ENCODE measurements at regions not wholly inside any gene's neighbourhood (a gene's known extent, or its start where the extent isn't known, plus 50 kb on each side); places are given as distances from the start of the nearest gene placed in this dataset.

- no peak for DNase-seq (ENCODE audit: low read depth in 2 of 2)
Measured at GRCh38 chr6:54640911-54641310, 205.7 kb upstream of the FAM83B start.

- DNase-seq (ENCODE audit: low read depth in 2 of 2), result peak; percentile 35 to 48
Measured at GRCh38 chr6:54646069-54646950, 200.3 kb upstream of the FAM83B start.

DNA sequence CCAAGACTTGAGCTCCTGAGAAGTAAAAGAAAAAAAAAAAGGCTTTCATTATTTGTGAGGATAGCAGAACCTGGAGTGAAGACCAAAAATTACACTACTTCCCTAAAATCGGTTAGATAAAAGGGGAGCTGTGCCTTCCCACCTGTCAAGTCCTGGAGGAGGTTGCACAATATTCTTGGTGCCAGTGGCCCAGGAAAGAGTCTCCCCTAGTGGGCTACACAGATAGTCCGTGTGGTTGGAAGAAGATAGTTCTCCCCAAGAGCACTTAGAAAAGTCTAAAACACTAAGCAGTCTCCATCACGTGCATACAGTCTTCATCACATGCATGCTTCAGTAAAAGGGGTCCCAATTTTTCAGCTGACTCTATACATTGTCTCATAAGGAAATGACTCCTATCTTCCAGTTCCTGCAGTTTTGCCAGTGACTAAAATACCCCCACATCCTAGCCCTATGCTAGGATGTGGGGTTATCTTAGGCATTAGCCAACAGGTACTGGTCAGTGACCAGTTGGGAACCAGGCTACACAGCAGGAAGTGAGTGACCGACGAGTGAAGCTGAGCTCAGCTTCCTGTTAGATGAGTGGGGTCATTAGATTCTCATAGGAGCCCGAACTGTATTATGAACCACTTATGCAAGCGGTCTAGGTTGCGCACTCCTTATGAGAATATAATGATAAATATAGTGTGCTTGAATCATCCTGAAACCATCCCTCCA lies 199.5 kb upstream of the FAM83B start:
- no peak for DNase-seq (ENCODE audit: low read depth in 2 of 2)

GRCh38 chr6:54654381-54654780 lies 192.2 kb upstream of the FAM83B start:
- DNase-seq (ENCODE audit: low read depth in 2 of 2), result no peak

DNA sequence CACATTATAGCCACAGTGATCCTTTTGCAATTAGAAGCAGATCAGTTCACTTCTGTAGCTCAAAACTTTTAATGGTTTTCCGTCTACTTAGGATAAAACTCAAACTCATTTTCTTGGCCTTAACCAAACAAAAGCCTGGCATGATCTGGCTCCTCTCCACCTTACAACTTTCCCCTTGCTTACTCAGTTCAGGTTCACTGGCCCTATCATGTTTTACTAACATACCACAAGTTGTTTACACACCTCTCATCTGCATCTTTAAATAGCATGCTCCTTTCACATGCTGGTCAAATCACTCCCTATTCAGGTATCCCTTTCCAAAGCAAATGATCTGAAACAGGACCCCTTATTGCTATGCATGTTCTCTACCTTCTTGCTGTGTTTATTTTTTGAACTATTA lies 191.4 kb upstream of the FAM83B start:
- DNase-seq (ENCODE audit: low read depth in 2 of 2), result no peak

GRCh38 chr6:54665278-54665677 lies 181.3 kb upstream of the FAM83B start:
- no peak for DNase-seq (ENCODE audit: low read depth in 2 of 2)

- no peak for DNase-seq (ENCODE audit: low read depth in 2 of 2)
Measured at GRCh38 chr6:54680531-54680930, 166.0 kb upstream of the FAM83B start.

DNA sequence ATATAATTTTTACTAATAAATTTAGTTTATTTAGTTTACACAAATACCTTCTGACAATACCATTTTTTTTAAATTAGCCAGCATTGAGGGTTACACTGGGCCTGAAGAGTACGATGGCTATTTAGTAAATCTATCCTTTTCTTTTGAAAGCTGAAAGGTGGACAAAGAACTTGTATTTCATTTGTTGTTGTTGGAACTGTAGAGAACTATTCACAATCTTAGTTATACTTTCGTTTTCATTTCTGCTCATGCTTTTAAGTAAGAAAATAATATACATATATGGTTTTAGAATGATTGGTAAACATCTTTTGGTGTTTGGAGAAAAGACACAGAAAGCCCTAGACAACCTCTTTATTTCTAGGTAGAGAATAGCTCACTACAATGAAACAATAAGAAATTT lies 165.3 kb upstream of the FAM83B start:
- no peak for DNase-seq (ENCODE audit: low read depth in 2 of 2)

DNA sequence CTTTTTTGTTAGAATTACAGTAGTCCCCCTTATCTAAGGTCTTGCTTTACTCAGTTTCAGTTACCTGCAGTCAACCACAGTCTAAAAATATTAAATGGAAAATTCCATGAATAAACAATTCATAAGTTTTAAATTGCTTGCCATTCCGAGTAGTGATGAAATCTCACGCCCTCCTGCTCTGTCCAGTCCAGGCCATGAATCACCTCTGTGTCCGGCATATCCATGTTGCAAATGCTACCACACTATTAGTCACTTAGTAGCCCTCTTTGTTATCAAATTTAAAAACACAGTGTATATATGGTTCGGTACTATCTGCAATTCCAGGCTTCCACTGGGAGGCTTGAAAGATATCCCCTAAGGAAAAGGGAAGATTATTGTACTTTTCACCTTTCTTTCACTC lies 164.6 kb upstream of the FAM83B start:
- no peak for DNase-seq (ENCODE audit: low read depth in 2 of 2)

DNA sequence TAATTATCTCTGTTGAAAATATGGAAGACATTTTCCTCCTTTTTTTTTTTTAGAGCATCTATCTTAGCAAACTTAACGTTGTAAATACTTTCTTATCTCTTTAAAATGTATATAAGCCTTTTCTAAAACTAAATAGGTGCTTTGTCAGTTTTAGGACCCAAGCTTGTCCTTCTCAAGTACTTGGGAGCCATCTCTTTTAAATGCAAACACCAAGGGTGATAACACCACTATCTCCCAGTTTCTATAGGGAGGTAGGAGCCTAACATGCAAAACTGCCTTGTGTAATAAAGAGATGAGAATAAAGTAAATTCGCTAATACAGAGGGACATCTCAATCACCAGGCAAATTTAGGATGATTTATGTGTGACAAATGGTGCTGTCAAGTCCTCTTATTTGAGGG lies 157.0 kb upstream of the FAM83B start:
- DNase-seq (ENCODE audit: low read depth in 2 of 2), result no peak

- no peak for DNase-seq (ENCODE audit: low read depth in 2 of 2)
Measured at GRCh38 chr6:54690596-54690995, 156.0 kb upstream of the FAM83B start.

DNA sequence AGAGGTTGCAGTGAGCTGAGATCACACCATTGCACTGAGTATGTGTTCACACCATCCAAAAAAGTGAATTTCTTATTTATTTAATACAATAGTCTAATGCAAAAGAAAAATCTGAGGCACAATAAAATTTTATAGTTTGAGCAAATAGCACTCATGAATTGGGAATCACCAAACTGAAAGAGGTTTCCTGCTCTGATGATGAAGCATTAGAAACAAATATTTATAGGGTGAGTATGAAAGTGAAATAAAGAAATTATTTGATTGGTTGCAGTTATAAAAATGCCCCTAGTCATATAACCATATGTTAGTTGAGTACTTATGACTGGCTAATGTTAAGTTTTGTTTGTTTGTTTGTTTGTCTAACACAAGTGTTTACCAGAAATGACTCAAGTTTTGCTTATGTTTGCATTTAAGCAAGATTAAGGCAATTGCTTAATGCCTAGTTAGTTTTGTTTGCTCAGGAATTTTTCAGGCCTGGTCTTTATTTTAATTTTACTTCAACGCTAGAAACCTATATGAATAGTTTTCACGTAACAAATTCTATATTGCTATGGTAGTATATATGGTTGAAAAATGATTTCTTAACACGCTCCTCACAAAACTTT lies 151.5 kb upstream of the FAM83B start:
- no peak for DNase-seq (ENCODE audit: low read depth in 2 of 2)

DNA sequence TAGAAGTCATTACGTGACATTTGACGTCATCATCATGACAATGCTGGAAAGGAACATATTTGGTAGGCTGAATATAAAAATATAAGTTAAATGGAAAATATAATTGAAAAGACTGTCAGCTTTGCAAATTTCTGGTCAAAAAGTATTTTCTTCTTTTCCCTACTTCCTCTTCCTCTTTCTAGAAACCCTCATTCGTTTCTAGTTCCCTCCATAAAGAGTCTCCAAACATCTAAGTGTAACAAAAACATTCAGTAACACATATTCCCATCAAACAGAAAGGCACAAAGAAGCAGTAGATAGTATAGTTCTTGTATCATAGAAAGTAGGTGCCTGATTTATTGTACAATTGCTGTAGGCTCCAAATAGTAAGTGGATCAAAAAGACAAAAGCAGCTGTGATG lies 150.8 kb upstream of the FAM83B start:
- no peak for DNase-seq (ENCODE audit: low read depth in 2 of 2)

DNA sequence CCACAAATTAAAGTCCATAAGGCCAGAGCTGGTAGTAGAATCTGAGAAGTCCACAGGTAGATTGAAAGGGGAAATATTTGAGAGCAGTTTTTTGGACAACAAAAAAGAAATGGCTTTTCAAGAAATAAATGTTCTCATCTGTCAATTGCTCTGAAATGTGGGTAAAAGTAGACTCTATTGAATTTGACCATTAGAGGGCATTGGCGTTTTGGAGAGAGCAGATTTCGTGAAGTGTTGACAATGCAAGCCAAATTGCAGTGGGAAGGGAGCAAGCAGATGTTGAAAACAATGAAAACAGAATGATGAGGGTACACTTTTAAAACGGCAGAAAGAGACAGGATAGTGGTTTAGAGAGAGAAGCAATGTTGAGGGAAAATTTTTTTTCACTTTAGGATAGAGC lies 149.1 kb upstream of the FAM83B start:
- DNase-seq (ENCODE audit: low read depth in 2 of 2), result peak in 1 of 2 experiments; percentile 26

- DNase-seq (ENCODE audit: low read depth in 2 of 2), result no peak
Measured at GRCh38 chr6:54698974-54699373, 147.6 kb upstream of the FAM83B start.

- no peak for DNase-seq (ENCODE audit: low read depth in 2 of 2)
Measured at GRCh38 chr6:54700158-54700557, 146.4 kb upstream of the FAM83B start.

- no peak for DNase-seq (ENCODE audit: low read depth in 2 of 2)
Measured at GRCh38 chr6:54702772-54703171, 143.8 kb upstream of the FAM83B start.

GRCh38 chr6:54706391-54706790 lies 140.2 kb upstream of the FAM83B start:
- DNase-seq (ENCODE audit: low read depth in 2 of 2), result no peak

DNA sequence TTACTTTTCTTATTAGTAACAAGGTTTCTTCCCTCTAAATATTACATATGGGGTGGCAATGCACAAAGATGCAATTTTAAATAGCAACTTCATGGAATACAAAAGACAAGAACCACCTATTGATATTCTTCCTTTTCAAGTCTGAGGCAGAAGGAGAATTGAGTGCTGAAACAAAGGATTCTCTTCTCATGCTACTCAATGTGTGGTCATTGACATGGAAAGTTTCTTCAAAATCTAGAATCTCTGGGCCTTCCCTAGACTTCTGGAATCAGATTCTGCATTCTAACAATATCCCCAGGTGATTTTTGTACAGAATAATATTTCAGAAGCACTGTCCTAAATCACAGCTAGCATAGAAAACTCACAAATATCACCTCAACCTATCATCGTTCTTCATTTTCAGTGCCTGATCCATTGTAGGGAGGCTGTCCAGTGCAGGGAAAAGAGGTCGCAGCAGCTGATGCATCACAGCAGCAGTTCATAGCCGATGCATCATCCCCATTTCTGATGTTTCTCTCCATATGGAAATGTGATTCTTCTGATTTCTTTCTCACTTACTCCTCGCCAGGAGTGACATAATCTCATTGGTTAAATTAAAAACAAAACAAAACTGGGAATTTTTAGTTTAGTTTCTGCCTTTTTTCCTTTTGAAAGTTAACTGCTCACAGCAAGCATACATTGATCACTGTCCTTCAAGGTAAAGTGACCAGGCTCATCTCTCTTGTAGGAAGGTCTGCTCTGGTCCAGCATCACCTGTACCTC lies 139.5 kb upstream of the FAM83B start:
- no peak for DNase-seq (ENCODE audit: low read depth in 2 of 2)

GRCh38 chr6:54710456-54710855 lies 136.1 kb upstream of the FAM83B start:
- DNase-seq (ENCODE audit: low read depth in 2 of 2), result no peak

GRCh38 chr6:54716010-54716409 lies 130.6 kb upstream of the FAM83B start:
- no peak for DNase-seq (ENCODE audit: low read depth in 2 of 2)

- peak; percentile 55 to 69 for DNase-seq (ENCODE audit: low read depth in 2 of 2)
Measured at GRCh38 chr6:54716877-54717276, 129.7 kb upstream of the FAM83B start.

All from fibroblast of skin of left biceps (primary cell).